GM18508 (cell line): ENCODE measurements at regions not wholly inside any gene's neighbourhood (a gene's known extent, or its start where the extent isn't known, plus 50 kb on each side); places are given as distances from the start of the nearest gene placed in this dataset.
"Not testable (repeated sequence)": the region's sequence is repeated elsewhere in the genome, so short reads cannot be mapped to it uniquely, and the experiment has no call there.

Source experiments
- ATAC-seq: cut with Tn5 transposase; IDR thresholded peaks from one replicate; pipeline ENCODE4 v1.9.1; 2021; ENCODE audit warnings: moderate number of reproducible peaks; ENCODE audit not compliant: insufficient read depth, unreplicated experiment

DNA sequence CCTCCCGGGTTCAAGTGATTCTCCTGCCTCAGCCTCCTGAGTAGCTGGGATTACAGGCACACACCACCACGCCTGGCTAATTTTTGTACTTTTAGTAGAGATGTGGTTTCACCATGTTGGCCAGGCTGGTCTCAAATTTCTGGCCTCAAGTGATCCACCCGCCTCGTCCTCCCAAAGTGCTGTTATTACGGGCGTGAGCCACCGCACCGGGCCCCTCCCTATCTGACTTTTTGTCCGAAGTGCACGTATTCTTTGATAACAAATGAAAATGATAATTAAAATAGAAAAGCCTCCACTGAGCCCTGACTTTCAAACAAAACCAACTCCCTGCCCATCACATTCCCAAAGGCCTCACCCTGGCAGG, 278.6 kb downstream of the TTC6 start:
- ATAC-seq = not testable (repeated sequence)

DNA sequence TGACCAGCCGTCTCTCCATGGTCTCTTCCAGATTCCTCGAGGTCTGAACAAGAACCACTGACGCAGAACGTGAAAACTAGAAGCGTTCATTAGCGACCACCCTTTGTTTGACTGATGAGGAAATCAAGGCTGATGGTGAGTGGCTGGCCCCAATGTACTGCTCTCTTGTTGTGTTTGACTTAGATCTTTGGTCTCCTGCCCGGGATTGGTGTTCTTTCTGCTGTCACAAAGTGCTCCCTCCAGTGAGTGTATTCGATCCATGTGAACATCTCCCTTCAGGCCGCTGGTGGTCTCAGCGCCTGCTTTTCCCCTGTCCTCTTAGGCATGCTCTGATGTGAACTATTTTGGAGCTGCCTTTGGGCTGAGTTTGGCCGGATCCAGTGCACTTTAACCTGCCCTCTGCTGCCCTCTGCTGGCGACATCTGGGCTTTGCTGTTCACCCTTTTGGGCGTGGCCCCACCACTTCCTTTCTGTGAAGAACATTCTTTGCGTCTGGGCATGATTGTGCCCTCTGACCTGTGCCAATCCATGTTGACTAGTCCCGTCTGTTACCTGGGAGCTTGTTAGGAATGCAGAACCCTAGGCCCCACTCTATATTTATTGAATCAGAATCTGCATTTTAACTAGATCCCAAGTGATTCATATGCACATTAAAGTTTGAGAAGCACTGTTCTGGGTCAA, 279.1 kb downstream of the TTC6 start:
- peak; percentile 93 for ATAC-seq

DNA sequence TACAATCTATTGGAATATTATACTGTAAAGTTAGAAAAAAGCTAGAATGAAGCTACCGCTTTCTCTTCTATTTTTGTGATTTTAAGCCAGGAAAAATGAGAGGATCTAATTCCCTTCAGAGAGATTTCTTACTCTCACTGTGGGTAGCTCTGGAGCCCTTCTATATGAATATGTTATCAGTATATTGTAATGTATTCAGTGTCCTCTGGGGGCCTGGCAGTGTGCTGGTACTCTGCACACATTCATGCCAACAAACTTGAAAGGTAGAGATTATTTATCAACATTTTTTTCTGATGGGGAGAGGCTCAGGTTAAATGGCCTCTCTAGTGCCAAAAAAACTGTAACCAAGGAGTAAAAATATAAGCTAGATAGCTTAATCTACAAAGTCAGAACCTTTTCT, 292.8 kb downstream of the TTC6 start:
- ATAC-seq = no peak

DNA sequence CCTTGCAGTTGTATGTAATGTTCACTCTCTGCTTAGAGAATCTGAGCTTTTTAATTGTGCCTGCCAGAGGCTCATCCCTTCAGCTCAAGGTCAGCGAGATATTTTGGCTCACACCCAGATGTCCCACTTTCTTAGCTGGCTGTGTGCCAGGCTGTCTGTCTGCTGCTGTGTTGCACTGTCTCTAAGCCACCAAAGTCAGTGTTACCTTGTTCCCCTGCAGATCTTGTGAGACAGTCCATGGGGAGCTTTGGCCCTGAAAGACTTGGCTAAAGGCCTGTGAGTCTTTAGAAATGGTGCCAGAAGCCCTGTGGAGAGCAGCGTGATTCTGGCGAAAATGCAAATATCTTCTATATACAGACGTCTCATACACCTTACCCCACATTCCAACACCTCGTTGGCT, 293.7 kb downstream of the TTC6 start:
- ATAC-seq = no peak

DNA sequence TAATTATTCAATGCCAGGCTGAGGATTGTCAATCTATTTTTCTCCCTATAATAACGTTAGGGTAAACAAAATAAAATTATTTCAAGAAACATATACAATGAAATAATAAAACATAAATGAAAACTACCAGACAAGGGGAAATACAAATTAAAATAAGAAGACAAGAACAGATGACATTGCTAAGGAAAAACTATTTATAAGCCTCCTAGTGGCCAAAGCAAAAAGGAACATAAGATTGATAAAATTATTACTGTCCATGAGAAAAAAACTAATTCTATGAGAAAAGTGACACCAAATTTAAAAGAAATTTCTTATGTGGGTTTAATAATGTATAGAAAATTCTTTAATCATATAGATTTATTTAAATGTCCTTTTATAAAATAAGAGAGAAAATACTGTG, 294.7 kb downstream of the TTC6 start:
- ATAC-seq = no peak

DNA sequence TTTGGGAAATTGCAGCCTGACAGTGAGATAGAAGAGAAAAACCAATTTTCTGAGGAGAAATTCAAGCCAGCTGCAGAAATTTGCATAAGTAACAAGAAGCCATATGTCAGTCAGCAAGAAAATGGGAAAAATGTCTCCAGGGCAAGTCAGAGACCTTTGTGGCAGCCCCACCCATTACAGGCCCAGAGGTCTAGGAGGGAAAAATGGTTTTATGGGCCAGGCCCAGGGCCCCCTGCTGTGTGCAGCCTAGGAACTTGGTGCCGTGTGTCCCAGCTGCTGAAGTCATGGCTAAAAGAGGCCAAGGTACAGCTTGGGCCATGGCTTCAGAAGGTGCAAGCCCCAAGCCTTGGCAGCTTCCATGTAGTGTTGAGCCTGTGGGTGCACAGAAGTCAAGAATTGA, 296.1 kb downstream of the TTC6 start:
- ATAC-seq = not testable (repeated sequence)

DNA sequence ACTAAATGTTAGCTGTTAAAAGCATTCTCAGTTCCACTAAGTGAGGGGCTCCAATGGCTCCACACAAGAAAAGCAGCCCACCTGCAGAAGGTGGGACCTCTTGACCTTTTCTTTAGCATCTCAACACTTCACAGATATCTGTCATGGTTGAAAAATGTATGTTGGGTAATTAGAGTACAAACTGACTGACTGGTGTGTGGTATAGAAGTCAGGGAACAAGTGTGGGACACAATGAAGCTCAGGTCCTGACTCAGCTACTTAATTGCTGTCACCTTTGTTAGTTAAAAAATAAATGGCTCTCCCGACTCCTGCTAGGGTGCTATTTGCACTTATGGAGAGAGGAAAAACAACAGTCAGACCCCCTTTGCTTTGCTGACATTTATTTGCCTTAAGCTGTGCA, 299.0 kb downstream of the TTC6 start:
- ATAC-seq = no peak

DNA sequence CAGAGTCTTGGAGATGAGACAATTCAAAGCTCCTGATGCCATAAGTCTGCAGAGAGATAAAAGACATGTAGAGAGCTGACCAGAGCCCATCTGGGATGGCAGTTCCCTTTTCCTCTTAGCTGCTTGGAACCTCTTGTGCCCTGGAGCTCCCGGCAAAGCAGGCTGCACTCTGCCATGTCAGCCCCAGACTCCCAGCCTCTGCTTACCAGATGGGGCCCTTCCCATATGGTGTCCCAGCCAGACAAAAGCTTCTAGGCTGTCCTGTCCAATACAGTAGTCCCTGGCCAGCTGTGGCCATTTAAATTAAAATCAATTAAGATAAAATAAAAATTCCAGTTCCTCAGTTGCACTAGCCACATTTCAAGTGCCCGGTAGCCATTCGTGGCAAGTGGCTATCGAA, 303.9 kb downstream of the TTC6 start:
- ATAC-seq = no peak

DNA sequence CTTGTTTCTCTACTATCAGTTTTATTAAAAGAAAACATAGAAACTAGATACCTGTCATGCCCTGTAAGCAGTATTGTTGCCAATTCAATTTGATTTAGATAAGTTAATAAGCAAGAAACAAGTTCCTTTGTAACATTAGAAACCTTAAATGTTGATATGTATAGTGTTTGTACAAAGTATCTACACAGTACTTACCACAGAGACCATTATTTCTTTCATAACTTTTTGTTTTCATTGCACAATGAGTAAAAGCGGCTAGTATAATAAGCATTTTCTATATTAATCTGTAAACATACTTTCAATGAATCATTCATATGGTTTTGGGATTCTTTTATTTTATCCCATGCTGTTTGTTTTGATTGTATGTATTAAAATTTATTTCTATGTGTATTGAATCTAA, 305.1 kb downstream of the TTC6 start:
- ATAC-seq = no peak

DNA sequence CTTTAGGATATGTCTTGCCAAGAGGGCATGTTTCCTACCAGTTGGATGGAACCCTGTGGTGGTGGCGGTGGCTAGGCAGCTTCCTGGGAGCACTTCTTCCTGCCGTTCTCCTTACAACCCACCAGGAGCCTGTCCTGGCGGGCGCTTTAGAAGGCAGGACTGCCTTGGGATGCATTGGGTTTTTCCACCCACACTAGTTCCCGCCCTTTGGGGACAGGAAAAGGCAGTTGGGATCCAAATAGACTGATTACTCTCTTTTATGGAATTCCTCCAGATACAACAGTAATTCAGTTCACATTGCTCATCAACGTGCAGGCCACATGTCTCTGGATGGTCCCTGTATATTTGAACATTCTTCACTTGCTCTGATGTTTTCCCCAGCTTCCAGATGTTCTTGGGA, 305.7 kb upstream of the SSTR1 start:
- ATAC-seq = no peak

DNA sequence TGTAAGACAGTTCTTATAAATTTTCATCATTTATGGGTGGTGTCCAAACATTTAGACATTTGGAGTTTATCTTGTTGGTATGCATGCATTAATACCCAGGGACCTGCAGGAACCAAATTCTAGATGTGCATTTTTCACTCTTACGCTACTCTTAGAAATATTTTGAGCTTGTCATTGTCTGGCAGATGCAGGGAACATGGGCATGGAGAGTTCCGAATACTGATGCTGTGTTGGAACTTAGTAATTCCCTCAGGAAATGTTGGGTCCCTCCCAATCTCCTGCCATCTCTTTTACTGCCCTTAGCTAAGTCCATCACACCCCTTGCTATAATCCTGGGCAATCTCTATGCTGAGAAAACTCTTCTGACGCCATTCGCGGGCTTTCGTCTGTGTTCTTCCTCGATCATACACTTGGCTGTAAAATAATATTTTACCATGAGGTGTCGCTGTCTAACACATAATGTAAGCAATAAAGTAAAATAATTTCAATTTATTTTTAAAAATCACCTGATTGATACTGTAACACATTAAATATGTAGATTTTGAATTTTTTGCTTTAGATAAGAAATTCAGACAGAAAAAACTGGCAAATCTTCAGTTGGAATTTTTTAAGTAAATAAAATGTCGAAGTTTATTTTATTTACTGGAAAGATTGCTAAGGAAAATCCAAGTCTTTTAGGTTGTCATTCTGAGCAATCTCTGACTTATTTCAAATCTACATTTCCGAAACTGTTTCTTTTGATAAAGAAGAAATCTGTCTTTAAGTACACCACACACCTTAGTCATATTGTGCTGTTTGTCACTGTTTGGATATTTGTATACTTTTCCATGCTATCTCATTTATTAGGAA, 304.1 kb upstream of the SSTR1 start:
- no peak for ATAC-seq

DNA sequence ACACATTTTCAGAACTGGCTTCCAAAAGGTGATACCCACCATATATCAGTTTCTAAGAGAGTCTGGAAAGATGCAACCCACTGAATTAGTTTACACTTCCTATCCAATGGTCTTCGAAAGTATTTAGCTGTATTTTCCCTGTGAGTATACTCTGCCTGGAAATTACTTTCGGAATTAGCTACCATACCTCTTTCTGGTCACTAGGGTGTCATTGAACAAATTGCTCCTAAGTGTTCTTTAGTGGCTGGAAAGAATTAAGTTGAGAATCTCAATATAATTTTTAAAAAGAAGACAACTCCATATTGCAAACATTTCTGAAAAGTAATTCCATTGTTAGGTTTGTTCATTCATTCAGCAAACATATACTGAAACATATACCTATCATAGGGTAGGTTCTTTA, 283.1 kb upstream of the SSTR1 start:
- no peak for ATAC-seq

DNA sequence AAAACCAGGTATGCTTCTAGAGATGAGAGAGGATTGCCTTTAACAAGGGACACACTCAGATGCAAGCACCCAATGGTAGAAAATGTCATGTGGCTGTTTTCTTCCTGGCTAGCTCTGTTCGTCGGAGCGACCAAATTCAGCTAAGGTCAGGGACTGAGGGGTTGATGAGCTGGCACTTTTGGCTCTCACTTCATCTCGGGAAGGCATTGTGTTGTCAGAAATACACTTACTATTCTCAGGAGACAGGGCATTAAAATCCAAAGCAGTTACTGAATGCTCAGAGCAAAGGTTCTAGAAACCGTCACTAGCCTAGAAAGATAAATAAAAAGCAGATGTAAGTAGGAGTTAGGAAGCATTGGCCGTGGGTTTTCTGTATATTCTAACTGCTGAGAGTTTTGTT, 275.7 kb upstream of the SSTR1 start:
- no peak for ATAC-seq

DNA sequence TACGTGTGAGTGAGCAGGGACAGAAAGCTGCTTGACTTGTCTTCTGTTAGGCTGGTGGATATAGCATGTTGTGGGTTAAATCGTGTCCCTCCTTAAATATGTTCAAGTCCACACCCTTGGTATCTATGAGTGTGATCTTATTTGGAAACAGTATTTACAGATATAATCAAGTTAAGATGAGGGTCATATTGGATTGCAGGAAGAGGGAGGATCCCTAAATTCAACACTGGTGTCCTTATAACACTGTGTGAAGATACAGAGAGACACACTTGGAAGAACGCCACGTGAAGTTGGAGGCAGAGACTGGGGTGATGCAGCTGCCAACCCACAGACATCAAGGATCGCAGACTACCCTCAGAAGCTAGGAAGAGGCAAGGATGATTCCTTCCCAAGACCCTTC, 275.2 kb upstream of the SSTR1 start:
- ATAC-seq = no peak

DNA sequence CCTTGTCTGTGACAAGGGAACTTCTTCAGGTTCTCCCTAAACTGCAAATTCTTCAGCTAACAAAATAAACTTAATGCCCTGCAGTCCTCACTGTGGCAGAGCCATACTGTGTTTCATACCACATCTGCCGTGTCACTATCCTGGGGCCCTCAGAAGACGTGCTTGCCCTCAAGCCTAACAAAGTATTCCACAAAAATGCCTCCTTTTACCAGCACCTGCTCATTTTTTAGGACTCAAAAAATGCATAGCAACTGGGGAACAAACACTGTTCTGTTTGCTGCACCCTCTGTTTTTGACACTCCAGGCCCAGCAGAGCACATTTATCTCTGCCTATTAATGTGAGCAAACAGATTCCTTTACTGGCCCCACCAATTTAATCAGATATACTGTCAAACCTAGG, 270.7 kb upstream of the SSTR1 start:
- no peak for ATAC-seq

DNA sequence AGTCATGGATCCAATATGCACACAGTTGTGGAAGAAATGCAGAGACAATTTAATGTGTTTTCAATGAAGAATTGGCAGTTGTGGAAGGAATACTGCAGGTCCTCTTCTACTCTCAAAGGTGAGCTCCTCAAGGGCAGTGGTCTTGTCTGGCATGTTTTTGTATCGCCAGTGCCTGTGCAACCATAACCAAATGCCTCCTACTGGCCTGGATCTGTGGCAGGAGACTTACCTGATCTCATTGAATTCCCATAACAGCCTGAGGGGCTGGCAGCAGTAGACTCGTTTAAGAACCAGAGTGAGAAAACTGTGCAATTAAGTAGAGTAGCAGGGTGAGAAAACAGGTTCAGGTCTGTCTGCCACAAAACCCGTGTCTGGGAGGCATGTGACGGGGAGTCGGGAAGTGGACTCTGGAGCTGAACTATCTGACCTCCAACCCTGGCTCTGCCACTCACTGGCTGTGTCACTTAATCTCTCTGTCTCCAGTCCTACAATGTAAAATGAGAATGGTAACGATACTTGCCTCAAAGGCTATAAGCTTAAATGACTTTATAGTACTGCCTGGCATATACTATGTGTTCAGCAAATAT, 268.2 kb upstream of the SSTR1 start:
- ATAC-seq = no peak

DNA sequence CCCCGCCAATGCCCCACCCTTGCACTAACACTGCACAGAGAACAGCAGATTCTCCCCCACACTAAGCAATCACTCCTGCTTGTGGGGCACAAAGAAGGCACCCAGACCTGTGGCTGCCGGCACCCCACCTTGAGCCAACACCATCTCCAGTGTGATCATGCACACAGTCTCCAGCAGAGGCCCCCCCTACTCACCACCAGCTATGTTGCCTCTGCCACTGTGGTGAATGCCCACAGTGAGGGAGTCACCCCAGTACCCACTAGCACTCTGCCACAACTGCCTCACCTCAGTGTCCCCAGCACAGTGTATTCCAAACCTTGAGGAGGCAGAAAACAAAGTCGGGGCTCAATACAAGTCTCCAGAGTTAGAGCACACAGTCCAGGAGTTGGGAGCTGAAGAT, 261.7 kb upstream of the SSTR1 start:
- no peak for ATAC-seq

DNA sequence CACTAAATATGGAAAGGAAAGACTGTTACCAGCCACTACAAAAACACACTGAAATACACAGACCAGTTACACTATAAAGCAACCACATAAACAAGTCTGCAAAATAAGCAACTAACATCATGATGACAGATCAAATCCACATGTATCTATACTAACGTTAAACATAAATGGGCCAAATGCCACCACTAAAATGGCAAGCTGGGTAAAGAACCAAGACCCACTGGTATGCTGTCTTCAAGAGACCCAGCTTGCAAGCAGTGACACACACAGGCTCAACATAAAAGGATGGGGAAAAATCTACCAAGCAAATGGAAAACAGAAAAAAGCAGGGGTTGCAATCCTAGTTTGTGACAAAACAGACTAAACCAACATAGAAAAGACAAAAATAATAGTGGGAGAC, 260.9 kb upstream of the SSTR1 start:
- ATAC-seq = no peak

DNA sequence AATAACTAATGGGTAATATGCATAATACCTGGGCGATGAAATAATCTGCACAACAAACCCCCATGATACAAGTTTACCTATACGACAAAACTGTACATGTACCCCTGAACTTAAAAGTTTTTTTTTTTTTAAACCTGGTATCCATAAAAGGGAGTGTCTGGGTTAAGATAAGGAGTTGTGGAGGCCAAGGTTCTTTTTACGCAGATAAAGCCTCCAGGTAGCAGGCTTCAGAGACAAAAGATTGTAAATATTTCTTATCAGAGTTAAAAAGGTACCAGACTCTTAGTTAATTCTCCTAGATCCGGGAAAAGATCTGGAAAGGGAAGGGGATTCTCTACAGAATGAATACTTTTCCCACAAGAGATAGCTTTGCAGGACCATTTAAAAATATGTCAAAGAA, 259.4 kb upstream of the SSTR1 start:
- ATAC-seq = no peak

DNA sequence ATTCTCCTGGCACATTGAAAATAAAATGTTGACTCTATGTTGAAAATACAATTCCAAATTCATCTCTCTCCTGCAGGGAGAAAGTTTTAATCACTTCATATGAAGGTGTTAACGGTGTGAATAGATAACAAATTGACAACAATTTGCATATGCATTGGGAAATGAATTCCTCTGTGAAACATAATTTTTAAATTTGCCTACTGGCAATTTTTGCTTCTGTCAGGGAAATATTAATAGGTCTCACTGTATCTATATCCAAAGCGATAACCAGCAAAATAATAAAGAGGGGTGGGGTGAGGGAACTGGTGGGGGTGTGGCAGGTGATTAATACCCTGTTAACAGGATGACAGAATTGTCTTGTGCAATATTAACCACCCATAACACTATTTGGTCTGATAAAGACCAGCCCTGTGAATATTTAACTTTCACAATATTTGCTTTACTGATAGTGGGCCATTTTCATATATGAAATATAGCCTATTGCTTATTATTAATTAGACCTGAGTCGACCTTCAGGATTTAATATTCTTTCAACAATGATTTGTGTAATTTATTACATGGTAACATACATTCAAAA, 239.0 kb upstream of the SSTR1 start:
- no peak for ATAC-seq

DNA sequence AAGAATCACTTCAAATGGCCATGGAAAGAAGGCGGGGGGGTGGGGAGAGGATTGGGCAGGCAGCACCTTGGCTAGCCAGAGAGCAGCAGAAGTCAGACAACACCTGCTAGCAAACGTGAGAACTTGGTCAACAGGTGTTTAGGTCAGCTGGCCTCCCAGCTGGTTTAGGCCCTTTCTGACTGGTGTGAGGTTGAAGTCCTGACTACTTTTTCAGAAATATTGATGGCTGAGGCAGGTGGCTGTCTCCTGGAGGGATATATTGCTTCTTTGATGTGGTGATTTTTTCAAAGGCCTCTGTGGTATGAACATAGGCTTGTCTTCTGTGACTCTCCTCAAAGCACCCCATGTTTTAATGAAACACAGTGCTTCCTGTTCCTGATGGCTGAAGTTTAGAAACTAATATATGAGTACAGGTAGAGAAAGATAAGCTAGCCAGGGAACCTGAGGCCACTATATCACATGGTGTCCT, 238.2 kb upstream of the SSTR1 start:
- no peak for ATAC-seq
